Activated CD8-positive, alpha-beta memory T cell treated with anti-CD3 and anti-CD28 coated beads for 48 hours (primary cell): ENCODE measurements at regions not wholly inside any gene's neighbourhood (a gene's known extent, or its start where the extent isn't known, plus 50 kb on each side); places are given as distances from the start of the nearest gene placed in this dataset.
A peak's percentile ranks its signal among the peaks of the same experiment; 100 is the strongest.

Experiments
- DNase-seq, 3 experiments: peaks; one replicate each; pipeline ENCODE4 v3.0.0-alpha.2; 2020; ENCODE audit warnings: low read depth in 2 of 3, low spot score in 2 of 3

DNA sequence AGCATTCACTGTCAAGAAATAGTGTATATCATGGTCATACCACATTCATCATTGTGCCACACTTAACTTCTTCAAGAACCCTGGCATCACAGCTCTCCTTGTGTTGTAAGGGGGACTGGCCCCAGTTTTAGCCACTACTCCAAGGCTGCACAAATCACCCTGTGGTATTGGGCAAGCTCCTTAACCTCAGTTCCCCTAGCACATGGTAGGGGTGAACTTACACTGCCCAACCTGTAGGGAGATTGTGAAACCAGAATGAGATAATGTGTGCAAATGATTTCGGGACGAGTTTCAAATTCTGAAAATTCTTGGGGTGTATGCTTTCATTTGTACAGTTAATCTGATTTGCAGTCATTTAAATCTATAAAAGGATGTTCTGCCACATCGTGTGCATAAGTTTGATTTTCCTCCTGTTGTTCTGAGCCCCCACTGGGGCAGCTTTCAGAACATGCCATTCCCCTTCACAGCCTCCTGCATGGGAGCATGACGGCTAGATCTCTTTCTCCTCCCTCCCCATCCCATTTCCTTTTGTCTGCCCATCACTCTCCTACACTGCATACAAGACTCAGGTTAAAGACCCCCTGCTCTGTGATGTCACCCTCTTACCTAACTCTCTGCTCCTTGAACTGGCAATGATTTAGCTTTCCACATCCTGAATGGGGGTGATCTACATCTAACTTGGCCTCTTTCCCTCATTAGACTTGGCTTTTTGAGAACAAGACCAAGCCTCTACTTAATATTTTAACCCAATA lies 290.3 kb downstream of the CHRM3 start:
- DNase-seq, result no peak

DNA sequence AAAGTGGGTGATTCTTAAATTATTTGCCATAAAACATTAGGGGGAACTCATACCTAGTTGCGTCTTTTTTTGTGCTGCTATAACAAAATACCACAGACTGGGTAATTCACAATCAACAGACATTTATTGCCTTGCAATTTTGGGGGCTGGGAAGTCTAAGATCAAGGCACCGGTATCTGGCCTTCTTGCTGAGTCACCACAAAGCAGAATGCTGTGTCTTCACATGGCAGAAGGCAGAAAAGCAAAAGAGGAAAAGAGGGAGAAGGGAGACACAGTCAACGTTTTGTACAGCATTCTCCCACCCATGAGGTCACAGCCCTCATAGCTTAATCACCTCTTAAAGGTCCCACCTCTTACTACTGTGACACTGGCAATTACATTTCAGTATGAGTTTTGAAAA lies 291.0 kb downstream of the CHRM3 start:
- DNase-seq, result no peak

DNA sequence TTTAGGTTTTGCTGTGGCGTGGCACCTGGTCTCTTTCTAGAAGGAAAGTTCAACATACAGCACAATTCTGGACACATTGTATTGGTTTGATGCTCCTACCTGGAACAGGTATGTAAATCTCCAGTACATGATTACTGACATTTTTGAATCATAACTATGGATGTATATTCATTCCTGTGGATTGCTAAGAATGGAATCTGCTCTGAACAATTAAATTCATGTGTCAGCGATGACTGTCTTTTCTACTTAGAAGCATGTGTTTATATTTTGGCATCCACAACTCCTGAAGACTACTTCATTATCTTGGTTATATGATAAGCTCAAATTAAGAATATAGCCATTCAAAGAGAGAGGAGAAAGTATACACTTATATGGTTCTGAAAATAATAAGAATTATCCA lies 291.8 kb downstream of the CHRM3 start:
- no peak for DNase-seq

DNA sequence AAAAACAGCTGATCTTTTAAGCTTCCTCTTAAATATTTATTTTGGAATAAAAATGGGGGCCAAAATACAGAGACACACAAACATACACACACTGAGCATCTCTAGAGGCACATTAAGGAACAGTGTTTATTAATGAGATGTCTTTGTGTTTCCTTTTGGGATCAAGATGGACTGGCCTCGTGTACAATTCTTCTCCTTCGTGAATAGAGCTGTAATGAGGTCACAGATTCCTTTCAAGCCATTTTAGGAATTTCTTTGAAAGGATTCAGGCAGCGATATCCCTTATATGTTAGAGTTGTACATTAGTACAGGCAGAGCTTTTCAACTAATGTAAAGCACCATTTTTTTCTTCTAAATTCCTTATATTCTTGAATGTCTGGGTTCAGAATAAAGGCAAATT lies 295.7 kb downstream of the CHRM3 start:
- no peak for DNase-seq

DNA sequence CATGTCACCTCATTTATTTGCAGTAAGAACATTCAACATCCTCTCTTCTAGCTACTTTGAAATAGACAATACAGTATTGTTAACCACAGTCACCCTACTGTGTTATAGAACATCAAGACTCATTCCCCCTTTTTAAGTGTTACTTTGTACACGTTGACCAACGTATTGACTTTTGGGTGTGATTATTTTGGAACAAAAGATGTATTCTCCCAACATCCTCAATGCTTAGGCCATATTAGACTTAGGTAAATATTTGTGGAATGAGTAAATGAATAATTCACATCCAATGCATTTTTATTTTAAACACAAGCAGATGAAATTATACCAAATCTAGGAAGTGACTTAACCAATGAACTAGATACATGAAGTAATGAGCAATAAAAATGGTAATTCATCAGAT lies 296.6 kb downstream of the CHRM3 start:
- no peak for DNase-seq

DNA sequence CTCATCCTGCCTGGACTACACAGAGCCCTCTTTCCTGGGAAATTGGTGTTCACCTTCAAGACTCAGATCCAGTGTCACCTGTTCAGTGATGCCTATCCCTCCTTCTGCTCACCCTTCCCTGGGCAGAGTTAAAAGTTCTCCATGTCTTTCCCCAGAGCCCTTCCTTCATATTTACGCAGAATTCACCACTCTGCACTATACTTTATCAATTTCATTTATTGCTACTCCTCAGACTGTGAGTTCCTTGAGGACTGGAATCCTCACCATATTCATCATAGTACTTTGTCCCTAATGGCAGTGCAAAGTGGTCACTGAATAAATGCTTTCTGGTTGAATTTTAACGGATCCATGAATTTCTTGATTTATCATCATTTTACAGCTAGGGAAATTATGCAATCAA lies 300.0 kb downstream of the CHRM3 start:
- DNase-seq, result no peak

DNA sequence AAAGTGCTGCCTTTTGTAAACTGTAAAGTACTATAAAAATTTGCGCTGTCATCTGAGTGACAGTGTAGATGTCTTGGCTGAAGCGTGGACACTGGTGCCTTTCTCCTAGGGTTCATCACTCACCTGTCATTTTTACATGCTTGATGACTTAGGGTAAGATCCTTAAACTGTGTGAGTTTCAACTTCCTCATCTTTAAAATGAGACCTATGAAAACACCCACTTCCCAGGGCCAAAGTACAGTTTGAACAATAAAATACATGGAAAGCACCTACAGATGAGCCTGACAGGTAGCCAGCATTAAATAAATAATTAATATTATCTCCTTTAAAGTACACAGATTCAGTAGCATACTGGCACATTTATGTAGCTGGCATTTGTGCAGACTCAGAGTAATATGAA lies 309.9 kb downstream of the CHRM3 start:
- no peak for DNase-seq

DNA sequence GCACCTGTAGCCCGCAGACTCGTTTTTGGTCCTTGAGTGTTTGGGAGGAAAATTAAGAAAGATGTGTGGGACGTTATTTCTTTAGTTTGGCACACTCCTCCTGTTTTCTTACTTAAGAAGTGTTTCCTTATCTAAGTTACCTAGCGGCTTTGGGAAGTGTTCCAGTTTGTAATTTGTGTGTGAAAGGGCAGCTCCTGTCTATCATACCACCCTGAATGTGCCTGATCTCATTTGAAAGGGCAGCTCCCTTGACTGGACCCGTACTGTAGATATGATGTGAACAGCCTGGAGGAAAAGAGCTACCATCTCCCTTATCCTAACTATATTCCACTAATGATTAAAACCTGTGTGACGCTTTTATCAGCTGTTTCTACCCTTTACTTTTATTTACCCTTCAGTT lies 314.3 kb downstream of the CHRM3 start:
- DNase-seq, result no peak

DNA sequence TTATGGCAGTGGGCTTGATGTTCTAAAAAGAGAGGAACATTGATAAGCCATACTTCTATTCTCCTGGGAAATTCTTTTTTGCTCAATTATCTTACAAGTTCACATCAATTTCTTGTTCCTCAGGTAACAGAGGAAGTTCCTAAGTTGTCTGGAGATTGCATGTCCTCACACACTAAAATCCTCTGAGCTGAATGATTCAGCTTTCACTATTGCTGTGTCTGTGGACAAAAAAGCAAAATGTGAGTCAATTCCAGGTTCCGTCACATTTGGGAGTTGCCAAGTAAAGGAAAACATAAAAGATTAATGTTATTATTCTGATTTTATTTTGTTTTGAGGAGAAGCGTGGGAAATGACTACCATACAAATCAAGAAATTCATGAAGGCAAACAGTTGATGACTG lies 316.7 kb downstream of the CHRM3 start:
- DNase-seq, result no peak

DNA sequence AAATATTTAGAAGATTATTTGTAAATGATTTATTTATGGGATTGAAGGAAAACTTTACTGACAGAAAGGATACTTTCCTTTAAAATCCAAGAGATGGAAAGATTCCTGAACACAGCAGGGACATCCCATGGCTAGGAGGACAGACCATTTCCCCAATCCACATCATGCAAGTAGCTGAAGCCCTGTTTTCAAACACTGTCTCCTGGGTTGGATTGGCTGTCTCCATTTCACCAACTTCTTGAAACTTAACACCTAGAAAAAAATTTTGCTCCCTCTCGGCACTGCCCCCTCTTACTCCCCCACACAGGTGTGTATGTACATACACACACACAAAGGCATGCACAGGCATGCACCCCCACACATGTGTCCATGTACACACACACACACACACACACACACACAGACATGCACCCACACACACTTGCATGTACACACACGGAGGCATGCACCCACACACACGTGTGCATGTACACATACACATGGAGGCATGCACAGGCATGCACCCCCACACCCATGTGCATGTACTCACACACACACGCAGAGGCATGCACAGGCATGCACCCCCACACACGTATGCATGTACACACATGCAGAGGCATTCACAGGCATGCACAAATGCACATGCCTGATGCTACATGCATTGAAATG lies 320.0 kb downstream of the CHRM3 start:
- DNase-seq, result no peak

DNA sequence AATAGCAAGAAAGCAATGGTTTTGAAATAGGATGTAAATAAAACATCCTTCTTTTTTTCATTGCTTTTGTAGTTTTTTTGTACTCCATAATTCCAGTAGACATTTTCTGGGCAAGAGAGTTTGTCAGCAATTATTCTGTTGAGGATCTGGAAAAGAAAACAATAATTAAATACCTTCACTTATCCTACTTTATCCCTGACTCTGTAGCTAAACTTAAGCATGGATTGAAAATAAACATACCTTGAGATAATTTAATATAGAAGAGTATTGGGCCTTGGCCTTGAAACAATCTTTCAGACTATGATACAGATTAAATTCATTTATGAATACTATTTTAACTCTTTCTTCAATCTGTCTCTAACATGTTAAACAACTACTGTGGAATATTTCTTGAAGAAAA lies 321.2 kb downstream of the CHRM3 start:
- DNase-seq, result no peak

DNA sequence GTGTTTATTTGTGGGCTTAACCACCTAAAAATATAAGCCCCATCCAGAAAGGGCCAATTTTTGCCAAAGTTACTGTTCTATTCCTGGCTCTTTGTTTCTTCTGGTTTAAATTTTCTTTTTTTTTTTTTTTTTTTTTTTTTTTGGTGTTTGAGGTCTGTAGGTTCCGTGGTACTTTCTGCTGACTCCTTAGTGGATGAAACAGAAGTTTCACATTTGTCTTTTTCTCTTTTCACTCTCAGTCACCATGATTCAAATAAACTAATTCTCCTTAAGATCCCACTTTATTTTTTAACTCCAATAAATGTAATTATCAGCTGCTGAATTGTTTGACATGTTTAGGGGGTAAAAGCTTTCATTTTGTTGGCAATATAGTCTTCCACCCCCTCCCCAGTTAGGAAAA lies 322.3 kb downstream of the CHRM3 start:
- DNase-seq, result no peak

DNA sequence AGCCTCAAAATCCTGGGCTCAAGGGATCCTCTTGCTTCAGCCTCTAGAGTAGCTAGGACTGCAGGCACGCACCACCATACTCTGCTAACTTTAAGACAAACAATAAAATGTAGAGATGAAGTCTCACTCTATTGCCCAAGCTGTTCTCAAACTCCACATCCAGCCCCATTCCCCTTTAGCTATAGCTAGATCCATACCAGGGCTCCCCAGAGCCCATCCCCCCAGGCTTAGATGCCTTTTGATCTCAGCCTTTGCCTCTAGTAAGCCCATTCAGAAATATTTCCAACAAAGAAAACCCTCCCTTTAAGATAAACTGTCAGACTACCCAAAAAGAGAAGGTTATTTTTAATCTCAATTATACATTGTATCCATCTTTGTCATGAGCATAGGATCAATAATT lies 325.4 kb downstream of the CHRM3 start:
- no peak for DNase-seq

DNA sequence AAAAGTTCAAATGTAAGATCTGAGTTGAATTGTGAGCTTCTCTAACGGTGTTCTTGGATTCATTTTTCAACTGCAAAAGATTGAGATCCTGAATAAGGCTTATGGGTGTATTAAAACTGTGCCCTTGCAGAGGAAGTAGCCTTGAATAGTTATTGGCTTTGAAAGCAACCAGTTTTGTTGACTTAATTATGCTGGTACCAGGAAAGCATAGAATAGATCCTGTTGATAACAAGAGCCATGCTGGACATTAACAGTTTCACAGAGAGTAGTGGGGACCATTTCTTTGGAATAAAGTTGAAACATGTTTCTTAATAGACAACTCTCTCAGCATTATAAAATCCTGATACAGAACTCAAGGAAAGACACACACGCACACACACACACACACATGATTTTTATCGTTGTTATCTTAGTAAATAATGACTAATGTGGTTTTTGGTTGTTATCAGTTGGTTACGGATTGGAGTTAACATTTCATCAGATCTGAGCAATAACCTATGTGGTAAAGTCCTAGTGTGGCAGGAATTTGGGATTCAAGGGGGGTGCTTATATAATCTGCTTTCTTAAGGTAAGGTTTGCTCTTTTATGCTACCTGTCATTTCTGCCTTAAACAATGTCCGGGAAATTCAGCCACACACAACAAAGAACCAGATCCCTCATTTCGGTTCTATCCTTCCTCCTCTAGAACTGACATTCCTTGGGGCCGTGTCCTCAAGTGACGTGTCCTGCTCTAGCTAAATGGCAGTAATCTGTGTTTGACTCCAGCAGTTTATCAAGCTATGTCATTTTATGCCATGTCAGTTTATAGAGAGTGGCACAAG lies 330.9 kb downstream of the CHRM3 start:
- no peak for DNase-seq

DNA sequence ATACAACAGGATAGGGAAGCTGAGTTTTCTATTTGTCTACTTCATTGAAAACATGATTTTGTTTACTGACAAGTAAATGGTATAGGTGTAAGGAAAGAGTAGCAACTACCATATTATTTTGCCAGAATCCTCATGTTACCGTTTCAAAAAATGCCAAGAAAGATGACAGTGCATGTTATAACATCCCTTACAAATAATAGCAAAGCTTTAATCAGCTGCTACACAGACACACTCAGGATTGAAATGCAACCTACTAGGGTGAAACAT lies 331.5 kb downstream of the CHRM3 start:
- no peak for DNase-seq

DNA sequence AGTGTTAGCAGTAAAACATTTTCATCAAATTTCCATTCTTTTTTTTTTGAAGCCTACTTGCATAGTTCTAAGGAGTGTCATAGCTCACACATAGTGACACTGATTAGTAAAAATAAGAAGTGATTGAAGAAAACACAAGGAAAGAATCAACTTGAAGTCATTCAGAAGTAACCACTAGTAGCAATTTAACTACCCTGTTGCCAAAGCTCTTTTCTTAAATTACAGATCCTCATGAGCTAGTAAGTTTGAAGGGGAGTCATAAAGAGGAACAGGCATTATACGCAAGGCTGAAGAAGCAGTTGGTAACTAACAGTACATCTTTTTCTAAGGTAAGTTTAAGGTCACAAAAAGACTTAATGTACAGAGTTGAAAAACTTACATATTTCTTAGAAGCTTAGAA lies 332.2 kb downstream of the CHRM3 start:
- DNase-seq, result no peak

DNA sequence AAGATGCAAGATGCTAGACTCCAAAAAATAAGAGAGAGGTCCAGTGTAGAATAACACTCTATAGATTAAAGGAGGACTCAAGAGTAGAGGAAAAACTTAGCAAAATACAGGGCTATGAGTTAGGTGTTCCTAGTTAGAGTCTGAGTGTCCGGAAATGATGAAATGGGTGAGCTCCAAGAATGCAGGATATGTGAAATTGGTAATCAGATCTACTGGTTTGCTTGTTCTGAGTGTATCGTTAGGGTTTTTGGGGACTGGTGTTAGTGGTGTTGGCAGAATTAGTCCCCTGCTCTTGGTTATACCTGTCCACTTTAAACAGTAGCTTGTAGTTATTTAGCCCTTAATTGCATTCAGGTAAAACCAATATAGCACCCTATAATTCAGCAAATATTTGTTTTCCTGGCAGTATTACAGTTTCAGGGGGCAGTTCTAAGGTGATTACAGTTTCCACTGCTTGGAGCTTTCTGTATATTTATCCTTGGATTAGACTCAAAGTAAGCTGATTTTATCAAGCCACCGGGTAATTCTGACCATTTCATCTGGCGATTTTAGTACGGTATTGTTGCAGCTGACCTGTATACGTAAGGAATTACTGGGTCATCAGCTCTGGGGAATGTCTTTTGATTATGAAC lies 332.7 kb downstream of the CHRM3 start:
- no peak for DNase-seq

DNA sequence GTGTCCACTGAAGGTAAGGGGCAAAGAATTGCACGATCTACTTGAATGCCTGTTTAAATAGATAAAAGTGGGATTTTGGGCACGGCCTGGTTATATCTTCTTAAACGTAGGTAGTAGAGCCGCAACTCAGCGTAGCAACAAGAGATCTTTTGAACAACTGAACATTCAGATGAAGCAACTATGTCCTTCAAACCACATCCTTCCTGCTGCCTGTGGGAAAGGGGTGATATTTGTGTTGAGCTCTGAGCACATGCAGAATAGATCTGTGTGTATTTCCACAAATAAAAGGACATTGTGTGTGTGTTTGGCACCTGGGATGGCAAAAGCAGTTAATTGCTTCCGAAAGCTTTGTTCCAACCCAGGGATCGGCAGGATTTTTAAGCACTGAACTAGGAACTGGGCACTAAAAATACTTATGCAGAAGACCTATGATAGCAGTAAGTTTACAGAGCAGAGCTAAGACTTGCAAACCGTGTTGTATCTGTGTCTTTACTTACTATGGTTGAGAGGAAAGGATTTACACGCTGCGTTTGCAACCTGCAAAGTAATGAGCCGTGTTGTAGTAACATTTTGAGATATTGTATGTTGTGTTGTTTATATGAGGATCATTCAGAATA lies 333.4 kb downstream of the CHRM3 start:
- peak in 2 of 3 experiments; percentile 7 to 11 for DNase-seq

DNA sequence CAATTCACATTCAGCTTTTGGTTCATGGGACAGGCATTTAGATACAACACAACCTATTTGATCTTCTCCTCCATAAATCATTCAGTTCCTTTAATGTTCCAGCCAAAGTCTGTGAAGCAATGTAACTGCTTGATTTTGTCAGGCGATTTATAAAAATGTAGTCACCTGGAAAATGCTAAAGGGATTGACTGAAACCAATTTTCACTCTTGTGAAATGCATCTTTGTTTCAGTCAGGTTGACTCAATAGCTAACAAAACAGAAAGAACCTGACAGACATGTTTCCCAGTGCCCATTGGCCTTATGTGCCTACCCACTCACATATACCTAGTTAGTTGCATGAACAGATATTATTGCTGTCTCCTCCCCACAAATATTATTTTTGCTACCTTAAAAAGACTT lies 335.7 kb downstream of the CHRM3 start:
- DNase-seq, result no peak

DNA sequence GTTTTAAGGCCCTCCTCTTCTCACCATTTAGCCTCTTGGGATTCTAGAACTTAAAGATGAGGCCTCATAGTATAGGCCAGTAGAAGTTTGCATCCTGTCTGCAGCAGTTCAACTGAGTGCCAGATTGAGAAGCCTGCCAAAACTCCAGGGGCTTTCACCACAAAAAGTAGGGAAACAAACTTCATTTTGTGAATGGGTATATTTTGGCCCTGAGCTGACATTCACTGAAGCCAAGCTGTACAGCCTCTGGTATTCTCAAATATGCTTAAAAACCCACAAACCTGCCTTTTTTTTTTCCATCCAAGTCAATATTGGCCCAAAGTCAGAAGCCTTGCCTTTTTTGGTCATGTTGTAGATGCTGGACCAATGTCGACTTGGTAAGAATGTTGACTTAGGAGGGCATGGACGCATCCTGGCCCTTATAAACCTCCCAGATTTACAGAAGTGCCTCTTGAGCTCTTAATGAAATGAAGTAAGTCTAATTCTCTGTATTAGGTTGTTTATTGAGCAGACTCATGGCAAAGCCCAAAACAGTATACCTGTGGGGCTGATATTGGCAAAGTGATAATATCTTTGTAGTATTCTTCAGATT lies 337.5 kb downstream of the CHRM3 start:
- DNase-seq, result no peak

DNA sequence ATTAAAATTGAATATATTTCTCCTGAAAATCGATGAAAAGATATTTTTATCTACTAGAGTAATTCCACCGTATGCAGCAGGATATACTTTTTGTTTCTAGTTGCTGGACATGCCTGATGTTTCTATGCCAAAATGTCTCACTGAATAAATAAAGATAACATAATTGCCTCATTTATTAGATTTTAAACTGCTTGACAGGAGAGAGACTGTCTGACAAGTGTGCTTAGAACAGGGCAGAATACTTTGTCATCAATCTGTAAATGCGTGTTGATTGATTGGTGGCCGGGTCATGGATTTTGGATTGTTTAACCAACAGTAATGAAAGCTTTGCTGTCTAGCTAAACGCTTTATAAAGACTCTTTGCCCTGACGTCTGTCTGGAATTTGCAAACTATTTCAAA lies 339.0 kb downstream of the CHRM3 start:
- DNase-seq, result no peak
